BLaER1 treated with 17β-estradiol and CSF1 and Interleukin-3, amounts not matched to agents 10 nM and 100 nM (cell line): ENCODE measurements at regions not wholly inside any gene's neighbourhood (a gene's known extent, or its start where the extent isn't known, plus 50 kb on each side); places are given as distances from the start of the nearest gene placed in this dataset.

Experiments used
- H3K27ac ChIP-seq, 11 experiments: shearing (Covaris generic); formaldehyde crosslinking; 2 replicates each; pipeline ENCODE4 v1.8.1; 2022
- H3K27me3 ChIP-seq, 11 experiments: shearing (Covaris generic); formaldehyde crosslinking; 2 replicates each; pipeline ENCODE4 v1.8.1; 2022
- H3K36me3 ChIP-seq, 11 experiments: shearing (Covaris generic); formaldehyde crosslinking; 2 replicates each; pipeline ENCODE4 v1.8.1; 2022
- H3K4me1 ChIP-seq, 10 experiments: shearing (Covaris generic); formaldehyde crosslinking; 2 replicates each; pipeline ENCODE4 v1.8.1; 2022
- H3K4me2 ChIP-seq, 11 experiments: shearing (Covaris generic); formaldehyde crosslinking; 2 replicates each; pipeline ENCODE4 v1.8.1; 2022
- H3K4me3 ChIP-seq, 10 experiments: shearing (Covaris generic); formaldehyde crosslinking; 2 replicates each; pipeline ENCODE4 v1.8.1; 2022
- H3K9ac ChIP-seq, 11 experiments: shearing (Covaris generic); formaldehyde crosslinking; 2 replicates each; pipeline ENCODE4 v1.8.1; 2022
- H3K9me3 ChIP-seq, 11 experiments: shearing (Covaris generic); formaldehyde crosslinking; replicated peaks in 1 of 11; 2 replicates each; pipeline ENCODE4 v1.8.1; 2022
- H4K20me1 ChIP-seq, 11 experiments: shearing (Covaris generic); formaldehyde crosslinking; 2 replicates each; pipeline ENCODE4 v1.8.1; 2022
- Cebpa-rat ChIP-seq, 11 experiments: shearing (Covaris generic); IDR thresholded peaks; 2 replicates each; pipeline ENCODE4 v1.8.1; 2022

- H3K9me3 ChIP-seq, result no peaks in the 10 kb centered on the region; a peak in 1 of 22 replicates
- H3K9ac ChIP-seq, result no peak overlapping the region
- peaks cover 0 to 7% (median 6%) of the 10 kb centered on the region in 10 experiments; a peak in 10 of 20 replicates for H3K4me1 ChIP-seq
- H4K20me1 ChIP-seq, result no peaks in the 10 kb centered on the region
- no peaks in the 10 kb centered on the region for H3K27me3 ChIP-seq
- H3K36me3 ChIP-seq, result no peaks in the 10 kb centered on the region
- H3K4me2 ChIP-seq, result no peak overlapping the region
- no peak for TF ChIP-seq Cebpa-rat (IDR thresholded peaks at IDR 0.05)
- H3K4me3 ChIP-seq, result no peak overlapping the region
- no peak overlapping the region for H3K27ac ChIP-seq
Observed at GRCh38 chr10:111150691-111151090, 73.9 kb downstream of the ADRA2A start.

- Histone ChIP-seq H3K27ac (no peak overlapping the region), H4K20me1 (no peaks in the 10 kb centered on the region), H3K36me3 (no peaks in the 10 kb centered on the region), H3K27me3 (no peaks in the 10 kb centered on the region), H3K9ac (no peak overlapping the region), H3K4me1 (no peaks in the 10 kb centered on the region), H3K9me3 (no peaks in the 10 kb centered on the region; a peak in 1 of 22 replicates), H3K4me2 (no peak overlapping the region), H3K4me3 (no peak overlapping the region)
- TF ChIP-seq Cebpa-rat (IDR thresholded peaks at IDR 0.05), result no peak
Observed at GRCh38 chr10:111151595-111152307, 74.9 kb downstream of the ADRA2A start.

DNA sequence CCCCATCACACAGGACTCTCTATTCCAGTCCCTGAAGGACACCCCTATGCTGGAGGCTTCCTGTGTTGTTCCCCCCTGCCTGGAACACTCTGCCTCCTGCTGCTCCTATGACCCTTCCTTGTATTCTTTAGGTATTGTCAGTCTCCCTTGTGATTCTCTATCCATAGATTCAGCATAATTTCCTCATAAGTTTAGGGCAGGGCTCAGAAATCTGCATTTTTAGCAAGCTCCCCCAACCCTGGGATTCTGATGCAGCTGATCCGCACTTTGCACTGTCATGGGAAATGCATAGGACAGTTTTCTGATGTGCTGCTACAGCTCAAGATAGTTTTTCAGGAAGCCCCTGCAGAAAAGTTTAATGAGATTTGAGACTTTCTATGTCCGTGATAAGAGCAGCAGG is 79.9 kb downstream of the ADRA2A start:
- no peak for TF ChIP-seq Cebpa-rat (IDR thresholded peaks at IDR 0.05)
- H3K27me3 ChIP-seq, result no peaks in the 10 kb centered on the region
- no peak overlapping the region for H3K9ac ChIP-seq
- H3K4me3 ChIP-seq, result no peak overlapping the region
- H3K4me2 ChIP-seq, result no peak overlapping the region
- H3K4me1 ChIP-seq, result no peaks in the 10 kb centered on the region
- no peaks in the 10 kb centered on the region for H3K36me3 ChIP-seq
- H4K20me1 ChIP-seq, result no peaks in the 10 kb centered on the region
- H3K27ac ChIP-seq, result no peak overlapping the region
- H3K9me3 ChIP-seq, result no peaks in the 10 kb centered on the region; a peak in 1 of 22 replicates

GRCh38 chr10:111158595-111158994 is 81.8 kb downstream of the ADRA2A start:
- no peak overlapping the region for H3K4me2 ChIP-seq
- no peaks in the 10 kb centered on the region; a peak in 1 of 22 replicates for H3K9me3 ChIP-seq
- no peaks in the 10 kb centered on the region for H4K20me1 ChIP-seq
- no peak for TF ChIP-seq Cebpa-rat (IDR thresholded peaks at IDR 0.05)
- no peak overlapping the region for H3K4me3 ChIP-seq
- no peak overlapping the region for H3K27ac ChIP-seq
- no peaks in the 10 kb centered on the region for H3K4me1 ChIP-seq
- H3K9ac ChIP-seq, result no peak overlapping the region
- no peaks in the 10 kb centered on the region for H3K27me3 ChIP-seq
- no peaks in the 10 kb centered on the region for H3K36me3 ChIP-seq

GRCh38 chr10:111161109-111161874 is 84.5 kb downstream of the ADRA2A start:
- Histone ChIP-seq H3K4me2 (no peak overlapping the region), H4K20me1 (no peaks in the 10 kb centered on the region), H3K9me3 (0 out of 22 replicates have a peak, but pooled peaks cover 0 to 6% (median 0%) of the 10 kb centered on the region in 11 experiments), H3K9ac (no peak overlapping the region), H3K4me3 (no peak overlapping the region), H3K27me3 (no peaks in the 10 kb centered on the region), H3K4me1 (no peaks in the 10 kb centered on the region), H3K36me3 (no peaks in the 10 kb centered on the region), H3K27ac (no peak overlapping the region)
- no peak for TF ChIP-seq Cebpa-rat (IDR thresholded peaks at IDR 0.05)

- no peak for TF ChIP-seq Cebpa-rat (IDR thresholded peaks at IDR 0.05)
- Histone ChIP-seq H3K9ac (no peak overlapping the region), H3K4me1 (no peaks in the 10 kb centered on the region), H3K27ac (no peak overlapping the region), H3K27me3 (no peaks in the 10 kb centered on the region), H3K9me3 (peaks cover 0 to 14% (median 0%) of the 10 kb centered on the region in 11 experiments; a peak in 2 of 22 replicates), H3K4me2 (no peak overlapping the region), H3K36me3 (no peaks in the 10 kb centered on the region), H3K4me3 (no peak overlapping the region), H4K20me1 (no peaks in the 10 kb centered on the region)
Observed at GRCh38 chr10:111171183-111171582, 94.4 kb downstream of the ADRA2A start.

GRCh38 chr10:111175787-111176186 is 99.0 kb downstream of the ADRA2A start:
- TF ChIP-seq Cebpa-rat (IDR thresholded peaks at IDR 0.05), result no peak
- H3K27me3 ChIP-seq, result no peaks in the 10 kb centered on the region
- no peak overlapping the region for H3K4me3 ChIP-seq
- H4K20me1 ChIP-seq, result no peaks in the 10 kb centered on the region
- H3K4me2 ChIP-seq, result no peak overlapping the region
- H3K9ac ChIP-seq, result no peak overlapping the region
- no peak overlapping the region for H3K27ac ChIP-seq
- peaks cover 0 to 10% (median 0%) of the 10 kb centered on the region in 11 experiments; a peak in 2 of 22 replicates for H3K9me3 ChIP-seq
- no peaks in the 10 kb centered on the region for H3K36me3 ChIP-seq
- no peaks in the 10 kb centered on the region for H3K4me1 ChIP-seq

GRCh38 chr10:111177379-111177778 is 100.5 kb downstream of the ADRA2A start:
- H3K4me2 ChIP-seq, result no peak overlapping the region
- no peak overlapping the region for H3K27ac ChIP-seq
- no peaks in the 10 kb centered on the region for H4K20me1 ChIP-seq
- no peaks in the 10 kb centered on the region for H3K27me3 ChIP-seq
- H3K36me3 ChIP-seq, result no peaks in the 10 kb centered on the region
- H3K9ac ChIP-seq, result no peak overlapping the region
- peaks cover 0 to 10% (median 0%) of the 10 kb centered on the region in 11 experiments; a peak in 2 of 22 replicates for H3K9me3 ChIP-seq
- no peak overlapping the region for H3K4me3 ChIP-seq
- no peaks in the 10 kb centered on the region for H3K4me1 ChIP-seq
- TF ChIP-seq Cebpa-rat (IDR thresholded peaks at IDR 0.05), result no peak

DNA sequence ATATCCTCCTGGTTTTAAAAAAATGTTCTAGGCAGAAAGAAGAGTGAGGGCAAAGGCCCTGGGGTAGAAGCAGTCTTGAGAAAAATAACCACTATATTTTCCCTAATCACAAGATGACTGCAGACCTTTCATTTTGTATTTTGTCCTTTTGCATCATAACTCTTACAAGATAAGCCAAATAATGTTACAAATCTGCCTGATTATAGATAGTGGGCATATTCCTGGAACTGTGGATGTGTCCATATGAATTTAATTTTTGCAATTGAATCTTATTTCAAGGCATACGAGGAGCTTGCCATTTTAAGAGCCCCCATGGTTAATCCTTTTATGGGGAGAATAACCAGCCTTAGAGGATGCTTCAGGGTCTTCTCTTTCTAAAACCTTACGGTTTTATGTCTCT is 102.7 kb downstream of the ADRA2A start:
- Histone ChIP-seq H3K9me3 (peaks cover 0 to 5% (median 0%) of the 10 kb centered on the region in 11 experiments; a peak in 1 of 22 replicates), H3K4me3 (no peak overlapping the region), H3K9ac (no peak overlapping the region), H3K27ac (no peak overlapping the region), H3K36me3 (no peaks in the 10 kb centered on the region), H3K27me3 (no peaks in the 10 kb centered on the region), H4K20me1 (no peaks in the 10 kb centered on the region), H3K4me2 (no peak overlapping the region), H3K4me1 (no peaks in the 10 kb centered on the region)
- TF ChIP-seq Cebpa-rat (IDR thresholded peaks at IDR 0.05), result no peak
